HG03571 (cell line): ENCODE measurements at regions not wholly inside any gene's neighbourhood (a gene's known extent, or its start where the extent isn't known, plus 50 kb on each side); places are given as distances from the start of the nearest gene placed in this dataset.

Source experiments
- ATAC-seq: cut with Tn5 transposase; IDR thresholded peaks from one replicate; pipeline ENCODE4 v1.9.1; 2021; ENCODE audit not compliant: unreplicated experiment

- ATAC-seq: no peak
Measured at GRCh38 chr12:31783996-31784645, 55.3 kb upstream of the AMN1 start.

GRCh38 chr12:31783556-31783955 is 54.7 kb upstream of the AMN1 start:
- ATAC-seq: no peak

- no peak for ATAC-seq
Measured at GRCh38 chr12:31781894-31782540, 53.2 kb upstream of the AMN1 start.

GRCh38 chr12:31780096-31780495 is 51.3 kb upstream of the AMN1 start:
- ATAC-seq: no peak

- no peak for ATAC-seq
Measured at GRCh38 chr12:31778687-31779086, 49.9 kb upstream of the AMN1 start.
